Hepatocyte (in vitro differentiated cells): ENCODE measurements at regions not wholly inside any gene's neighbourhood (a gene's known extent, or its start where the extent isn't known, plus 50 kb on each side); places are given as distances from the start of the nearest gene placed in this dataset.

Experiments
- EZH2 ChIP-seq: fragments of 200-600 bp; sonication (generic); IDR thresholded peaks from 2 replicates; pipeline ENCODE4 v1.6.1; 2016; ENCODE audit warnings: antibody characterized with exemption, mild to moderate bottlenecking, borderline replicate concordance
- TF ChIP-seq, protein P1 (sequence below): fragments of 200-600 bp; sonication (generic); IDR thresholded peaks from 2 replicates; pipeline ENCODE4 v1.5.1; 2016; ENCODE audit warnings: antibody characterized with exemption, mild to moderate bottlenecking; ENCODE audit not compliant: poor library complexity

DNA sequence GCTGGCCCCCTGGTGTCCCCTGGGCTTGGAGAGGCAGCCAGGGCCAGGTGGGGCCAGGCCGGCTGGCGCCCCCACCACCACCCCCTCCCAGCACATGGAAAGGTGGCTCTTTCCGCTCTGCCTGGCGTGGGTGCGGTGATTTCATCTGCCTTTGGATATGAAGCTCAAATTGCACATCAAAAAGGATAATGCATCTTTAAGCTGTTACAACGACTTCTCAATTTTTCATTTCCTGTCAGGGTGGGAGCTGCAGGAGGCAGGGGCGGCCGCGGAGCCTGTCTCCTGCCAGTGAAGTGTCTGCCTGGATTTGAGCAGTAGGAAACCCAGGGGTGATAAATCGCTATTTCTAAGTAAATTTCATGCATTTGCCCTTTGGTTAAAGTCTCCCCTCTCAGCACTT, 169.2 kb upstream of the MVB12B start:
- TF ChIP-seq, protein P1, sequence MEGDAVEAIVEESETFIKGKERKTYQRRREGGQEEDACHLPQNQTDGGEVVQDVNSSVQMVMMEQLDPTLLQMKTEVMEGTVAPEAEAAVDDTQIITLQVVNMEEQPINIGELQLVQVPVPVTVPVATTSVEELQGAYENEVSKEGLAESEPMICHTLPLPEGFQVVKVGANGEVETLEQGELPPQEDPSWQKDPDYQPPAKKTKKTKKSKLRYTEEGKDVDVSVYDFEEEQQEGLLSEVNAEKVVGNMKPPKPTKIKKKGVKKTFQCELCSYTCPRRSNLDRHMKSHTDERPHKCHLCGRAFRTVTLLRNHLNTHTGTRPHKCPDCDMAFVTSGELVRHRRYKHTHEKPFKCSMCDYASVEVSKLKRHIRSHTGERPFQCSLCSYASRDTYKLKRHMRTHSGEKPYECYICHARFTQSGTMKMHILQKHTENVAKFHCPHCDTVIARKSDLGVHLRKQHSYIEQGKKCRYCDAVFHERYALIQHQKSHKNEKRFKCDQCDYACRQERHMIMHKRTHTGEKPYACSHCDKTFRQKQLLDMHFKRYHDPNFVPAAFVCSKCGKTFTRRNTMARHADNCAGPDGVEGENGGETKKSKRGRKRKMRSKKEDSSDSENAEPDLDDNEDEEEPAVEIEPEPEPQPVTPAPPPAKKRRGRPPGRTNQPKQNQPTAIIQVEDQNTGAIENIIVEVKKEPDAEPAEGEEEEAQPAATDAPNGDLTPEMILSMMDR, result no peak
- TF ChIP-seq EZH2, result no peak
